Tibial nerve (tissue), 4 donors: ENCODE measurements at regions not wholly inside any gene's neighbourhood (a gene's known extent, or its start where the extent isn't known, plus 50 kb on each side); places are given as distances from the start of the nearest gene placed in this dataset.

ENCODE experiments used
- DNase-seq, 2 donors: peaks; one replicate each; pipeline ENCODE4 v3.0.0-alpha.2; 2019; ENCODE audit warnings: low spot score in 2 of 2
- H3K27ac ChIP-seq, 4 donors: fragments of 200-600 bp; sonication (generic) in 3 of 4; one replicate each; pipeline ENCODE4 v1.5.1; 2017 to 2019; ENCODE audit warnings: mild to moderate bottlenecking in 1 of 4
- H3K27me3 ChIP-seq, 2 donors: fragments of 200-600 bp; sonication (generic) in 1 of 2; one replicate each; pipeline versions ENCODE4 v1.5.1 to v1.6.0; 2017 to 2019
- H3K36me3 ChIP-seq, 3 donors: fragments of 200-600 bp; sonication (generic); one replicate each; pipeline ENCODE4 v1.5.1; 2018 to 2019
- H3K4me1 ChIP-seq, 4 donors: fragments of 200-600 bp; sonication (generic) in 3 of 4; one replicate each; pipeline ENCODE4 v1.5.1; 2017 to 2019
- H3K4me3 ChIP-seq, 4 donors: fragments of 200-600 bp; sonication (generic) in 3 of 4; one replicate each; pipeline ENCODE4 v1.5.1; 2017 to 2019; ENCODE audit warnings: mild to moderate bottlenecking in 1 of 4, moderate library complexity in 1 of 4
- H3K9me3 ChIP-seq, 4 donors: fragments of 200-600 bp; sonication (generic) in 3 of 4; one replicate each; pipeline ENCODE4 v1.5.1; 2017 to 2019
- CTCF ChIP-seq, 5 experiments: fragments of 200-600 bp in 3 of 5; fragments of 450-650 bp in 2 of 5; sonication (generic) in 3 of 5; IDR thresholded peaks; one replicate each; pipeline ENCODE4 v1.5.1; 2016 to 2019; ENCODE audit warnings: antibody characterized with exemption in 5 of 5, mild to moderate bottlenecking in 3 of 5, moderate library complexity in 2 of 5
- EP300 ChIP-seq, 2 donors: sonication (generic); formaldehyde crosslinking; IDR thresholded peaks; one replicate each; pipeline ENCODE4 v1.6.1; 2017; ENCODE audit warnings: antibody characterized with exemption in 2 of 2, mild to moderate bottlenecking in 1 of 2
- POLR2A ChIP-seq, 2 donors: fragments of 450-650 bp; IDR thresholded peaks; one replicate each; pipeline ENCODE4 v1.6.1; 2017; ENCODE audit warnings: antibody characterized with exemption in 2 of 2, mild to moderate bottlenecking in 2 of 2, moderate library complexity in 2 of 2
- WGBS, 2 donors: methylation state at CpG; one replicate each; pipeline ENCODE4 v1.1.5; 2018; 5-methylcytosine and 5-hydroxymethylcytosine counted together

GRCh38 chr15:70348226-70348543 lies 250.5 kb upstream of the TLE3 start:
- TF ChIP-seq POLR2A (IDR thresholded peaks at IDR 0.05) (no peak), EP300 (IDR thresholded peaks at IDR 0.05) (no peak), CTCF (IDR thresholded peaks at IDR 0.05) (no peak)
- H3K4me3 ChIP-seq = no peak overlapping the region
- H3K36me3 ChIP-seq = no peaks in the 10 kb centered on the region
- no peaks in the 10 kb centered on the region for H3K4me1 ChIP-seq
- no peak overlapping the region for H3K27ac ChIP-seq
- no peaks in the 10 kb centered on the region for H3K27me3 ChIP-seq
- 52 to 83% methylated on average over 2 of the region's 2 CpGs for WGBS, 2 donors
- H3K9me3 ChIP-seq = no peaks in the 10 kb centered on the region
- DNase-seq = no peak

- 88 to 94% methylated on average over 7 of the region's 7 CpGs for WGBS, 2 donors
- H3K4me1 ChIP-seq = no peaks in the 10 kb centered on the region
- no peaks in the 10 kb centered on the region for H3K36me3 ChIP-seq
- peak in 1 of 2 donors; percentile 1 for DNase-seq
- H3K9me3 ChIP-seq = no peaks in the 10 kb centered on the region
- no peak overlapping the region for H3K27ac ChIP-seq
- no peak for TF ChIP-seq EP300 (IDR thresholded peaks at IDR 0.05)
- TF ChIP-seq CTCF (IDR thresholded peaks at IDR 0.05) = no peak
- TF ChIP-seq POLR2A (IDR thresholded peaks at IDR 0.05) = no peak
- no peaks in the 10 kb centered on the region for H3K27me3 ChIP-seq
- no peak overlapping the region for H3K4me3 ChIP-seq
Observed at GRCh38 chr15:70347321-70348225, 249.9 kb upstream of the TLE3 start.

GRCh38 chr15:70345251-70346019 lies 247.7 kb upstream of the TLE3 start:
- WGBS, 2 donors = 93 to 96% methylated on average over 7 of the region's 7 CpGs
- no peak overlapping the region for H3K27ac ChIP-seq
- no peaks in the 10 kb centered on the region for H3K9me3 ChIP-seq
- peak in 1 of 2 donors; percentile 2 for DNase-seq
- H3K27me3 ChIP-seq = no peaks in the 10 kb centered on the region
- TF ChIP-seq CTCF (IDR thresholded peaks at IDR 0.05) (no peak), EP300 (IDR thresholded peaks at IDR 0.05) (no peak), POLR2A (IDR thresholded peaks at IDR 0.05) (no peak)
- no peaks in the 10 kb centered on the region for H3K36me3 ChIP-seq
- no peak overlapping the region for H3K4me3 ChIP-seq
- peaks cover 0 to 2% (median 0%) of the 10 kb centered on the region in 4 donors for H3K4me1 ChIP-seq

- 88 to 92% methylated on average over 3 of the region's 3 CpGs for WGBS, 2 donors
- Histone ChIP-seq H3K36me3 (no peaks in the 10 kb centered on the region), H3K9me3 (no peaks in the 10 kb centered on the region), H3K27ac (no peak overlapping the region), H3K27me3 (no peaks in the 10 kb centered on the region), H3K4me1 (peaks cover 0 to 10% (median 3%) of the 10 kb centered on the region in 4 donors), H3K4me3 (no peak overlapping the region)
- TF ChIP-seq EP300 (IDR thresholded peaks at IDR 0.05) = no peak
- TF ChIP-seq CTCF (IDR thresholded peaks at IDR 0.05) = no peak
- TF ChIP-seq POLR2A (IDR thresholded peaks at IDR 0.05) = no peak
- DNase-seq = no peak
Observed at GRCh38 chr15:70344666-70345065, 246.9 kb upstream of the TLE3 start.
